ENCODE measurements at regions not wholly inside any gene's neighbourhood (a gene's known extent, or its start where the extent isn't known, plus 50 kb on each side); places are given as distances from the start of the nearest gene placed in this dataset.

- TF ChIP-seq, protein P1, sequence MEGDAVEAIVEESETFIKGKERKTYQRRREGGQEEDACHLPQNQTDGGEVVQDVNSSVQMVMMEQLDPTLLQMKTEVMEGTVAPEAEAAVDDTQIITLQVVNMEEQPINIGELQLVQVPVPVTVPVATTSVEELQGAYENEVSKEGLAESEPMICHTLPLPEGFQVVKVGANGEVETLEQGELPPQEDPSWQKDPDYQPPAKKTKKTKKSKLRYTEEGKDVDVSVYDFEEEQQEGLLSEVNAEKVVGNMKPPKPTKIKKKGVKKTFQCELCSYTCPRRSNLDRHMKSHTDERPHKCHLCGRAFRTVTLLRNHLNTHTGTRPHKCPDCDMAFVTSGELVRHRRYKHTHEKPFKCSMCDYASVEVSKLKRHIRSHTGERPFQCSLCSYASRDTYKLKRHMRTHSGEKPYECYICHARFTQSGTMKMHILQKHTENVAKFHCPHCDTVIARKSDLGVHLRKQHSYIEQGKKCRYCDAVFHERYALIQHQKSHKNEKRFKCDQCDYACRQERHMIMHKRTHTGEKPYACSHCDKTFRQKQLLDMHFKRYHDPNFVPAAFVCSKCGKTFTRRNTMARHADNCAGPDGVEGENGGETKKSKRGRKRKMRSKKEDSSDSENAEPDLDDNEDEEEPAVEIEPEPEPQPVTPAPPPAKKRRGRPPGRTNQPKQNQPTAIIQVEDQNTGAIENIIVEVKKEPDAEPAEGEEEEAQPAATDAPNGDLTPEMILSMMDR (IDR thresholded peaks at IDR 0.05), result peak in 2 of 4 donors; percentile 10 to 12
- no peak for TF ChIP-seq POLR2A (IDR thresholded peaks at IDR 0.05)
These were observed 706.4 kb upstream of the SLC10A2 start for GRCh38 chr13:103772576-103772975.

Measured in right lobe of liver (tissue), 4 donors.